Heart right ventricle (tissue), 16 donors: ENCODE measurements at regions not wholly inside any gene's neighbourhood (a gene's known extent, or its start where the extent isn't known, plus 50 kb on each side); places are given as distances from the start of the nearest gene placed in this dataset.

Experiments
- ATAC-seq, 8 donors: fragments of 200-7000 bp; cut with Tn5 transposase; one replicate each; pipeline ENCODE4 v1.9.1; 2020; ENCODE audit warnings: mild to moderate bottlenecking in 8 of 8, moderate library complexity in 8 of 8, moderate number of reproducible peaks in 1 of 8
- DNase-seq, 2 donors: peaks; one replicate each; pipeline ENCODE4 v3.0.0-alpha.2; 2020
- H3K27ac ChIP-seq, 10 donors: fragments of 200-600 bp; sonication (generic) in 2 of 10; one replicate each; pipeline versions ENCODE4 v1.5.0 to v1.8.0; 2020 to 2022; ENCODE audit warnings: mild to moderate bottlenecking in 3 of 10
- H3K27me3 ChIP-seq, 7 donors: fragments of 200-600 bp; one replicate each; pipeline ENCODE4 v1.8.0; 2021 to 2022; ENCODE audit warnings: mild to moderate bottlenecking in 2 of 7
- H3K36me3 ChIP-seq, 9 donors: fragments of 200-600 bp; sonication (generic) in 1 of 9; one replicate each; pipeline versions ENCODE4 v1.5.0 to v1.8.0; 2020 to 2022; ENCODE audit warnings: mild to moderate bottlenecking in 2 of 9
- H3K4me1 ChIP-seq, 9 donors: fragments of 200-600 bp; sonication (generic) in 1 of 9; one replicate each; pipeline versions ENCODE4 v1.5.0 to v1.8.0; 2020 to 2022; ENCODE audit warnings: mild to moderate bottlenecking in 4 of 9
- H3K4me3 ChIP-seq, 10 donors: fragments of 200-600 bp; sonication (generic) in 2 of 10; one replicate each; pipeline versions ENCODE4 v1.5.0 to v1.8.0; 2020 to 2022; ENCODE audit warnings: mild to moderate bottlenecking in 7 of 10, moderate library complexity in 2 of 10
- H3K9me3 ChIP-seq, 11 donors: fragments of 200-600 bp in 10 of 11; sonication (generic) in 2 of 11; one replicate each; pipeline versions ENCODE4 v1.5.0 to v1.8.0; 2013 to 2022; ENCODE audit warnings: mild to moderate bottlenecking in 2 of 11, control low read depth in 1 of 11, moderate library complexity in 1 of 11
- WGBS, 2 donors: extraction: QIAGEN DNeasy Blood & Tissue Kit; methylation state at CpG; one replicate each; pipeline ENCODE4 v1.1.7; 2013; ENCODE audit warnings: inconsistent platforms in 1 of 2; 5-methylcytosine and 5-hydroxymethylcytosine counted together
- intact Hi-C, 10 donors: fragments of 100-400 bp; cut with DNase I; formaldehyde crosslinking; loops; one replicate each; pipeline versions ENCODE4 v1.11.1 to v1.14.2; 2022
- TF ChIP-seq, protein P1 (sequence below), 9 donors: fragments of 200-600 bp; sonication (generic) in 2 of 9; IDR thresholded peaks; one replicate each; pipeline versions ENCODE4 v1.5.0 to v1.8.0; 2021 to 2022; ENCODE audit warnings: antibody characterized with exemption in 9 of 9, mild to moderate bottlenecking in 5 of 9, moderate library complexity in 1 of 9
- donor health status: Arrhythmogenic right ventricular cardiomyopathy.
- donor health status: ischemic (EF 13 %, LVEDD 7.1; RV severe dilation, severe dysfunction).
- donor health status: healthy with polysubstance abuse.
- donor health status: DM: no; HTN: yes; CAD: no.
- donor health status: DM: no; HTN: no; CAD: no.
- donor health status: ischemic (EF 25% LVEDD 6.9; RV normal size, moderate dysfunction).
- donor health status: ischemic (EF 25% LVEDD 5.7; RV mildly dilated, moderate dysfunction).
- donor health status: healthy.
- donor health status: DM: yes; HTN: yes; CAD: no.
- donor health status: Ischemic cardiomyopathy.
- donor health status: ischemic (EF 35%, LVEDD 5.7; RV mildly dilated, moderate dysfunction).
- donor health status: nonischemic (EF 11% LVEDD 7.7; RV severe dilation, severe dysfunction).
- donor health status: DM: yes; HTN: yes; CAD: no.
- donor health status: PGD.
- donor health status: ischemic (EF 29% LVEDD 5.4; RV normal size, mild dysfunction).
- donor health status: nonischemic (EF 23%, LVEDD 6.1; RV moderate dilation, normal function).

DNA sequence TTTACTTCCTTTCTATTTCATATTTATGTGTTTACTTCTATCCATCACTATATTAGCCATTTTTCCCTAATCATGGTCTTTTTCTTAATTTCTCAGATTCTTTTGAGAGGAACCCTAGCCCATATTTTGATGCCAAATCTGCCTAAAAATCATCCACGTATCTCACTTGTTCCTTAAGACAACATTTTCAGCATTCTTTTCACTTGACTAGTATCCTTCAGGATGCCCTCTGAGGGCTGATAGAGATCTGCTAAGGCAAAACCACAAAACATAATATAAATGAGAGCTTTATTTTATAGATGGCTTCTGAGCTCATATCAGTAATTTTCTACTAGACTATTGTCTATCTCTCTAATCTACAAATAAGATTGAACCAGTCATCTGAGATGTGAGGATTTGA lies 341.9 kb downstream of the GPM6A start:
- Histone ChIP-seq H3K9me3 (peaks cover 0 to 17% (median 0%) of the 10 kb centered on the region in 11 donors), H3K36me3 (no peaks in the 10 kb centered on the region), H3K27me3 (no peaks in the 10 kb centered on the region), H3K27ac (no peak overlapping the region), H3K4me1 (no peaks in the 10 kb centered on the region), H3K4me3 (no peak overlapping the region)
- TF ChIP-seq, protein P1, sequence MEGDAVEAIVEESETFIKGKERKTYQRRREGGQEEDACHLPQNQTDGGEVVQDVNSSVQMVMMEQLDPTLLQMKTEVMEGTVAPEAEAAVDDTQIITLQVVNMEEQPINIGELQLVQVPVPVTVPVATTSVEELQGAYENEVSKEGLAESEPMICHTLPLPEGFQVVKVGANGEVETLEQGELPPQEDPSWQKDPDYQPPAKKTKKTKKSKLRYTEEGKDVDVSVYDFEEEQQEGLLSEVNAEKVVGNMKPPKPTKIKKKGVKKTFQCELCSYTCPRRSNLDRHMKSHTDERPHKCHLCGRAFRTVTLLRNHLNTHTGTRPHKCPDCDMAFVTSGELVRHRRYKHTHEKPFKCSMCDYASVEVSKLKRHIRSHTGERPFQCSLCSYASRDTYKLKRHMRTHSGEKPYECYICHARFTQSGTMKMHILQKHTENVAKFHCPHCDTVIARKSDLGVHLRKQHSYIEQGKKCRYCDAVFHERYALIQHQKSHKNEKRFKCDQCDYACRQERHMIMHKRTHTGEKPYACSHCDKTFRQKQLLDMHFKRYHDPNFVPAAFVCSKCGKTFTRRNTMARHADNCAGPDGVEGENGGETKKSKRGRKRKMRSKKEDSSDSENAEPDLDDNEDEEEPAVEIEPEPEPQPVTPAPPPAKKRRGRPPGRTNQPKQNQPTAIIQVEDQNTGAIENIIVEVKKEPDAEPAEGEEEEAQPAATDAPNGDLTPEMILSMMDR (IDR thresholded peaks at IDR 0.05): no peak
- DNase-seq (no peak), ATAC-seq (no peak)
- intact Hi-C loops: no loop called here
- 50 to 53% methylated on average over 1 of the region's 1 CpG for WGBS, 2 donors

DNA sequence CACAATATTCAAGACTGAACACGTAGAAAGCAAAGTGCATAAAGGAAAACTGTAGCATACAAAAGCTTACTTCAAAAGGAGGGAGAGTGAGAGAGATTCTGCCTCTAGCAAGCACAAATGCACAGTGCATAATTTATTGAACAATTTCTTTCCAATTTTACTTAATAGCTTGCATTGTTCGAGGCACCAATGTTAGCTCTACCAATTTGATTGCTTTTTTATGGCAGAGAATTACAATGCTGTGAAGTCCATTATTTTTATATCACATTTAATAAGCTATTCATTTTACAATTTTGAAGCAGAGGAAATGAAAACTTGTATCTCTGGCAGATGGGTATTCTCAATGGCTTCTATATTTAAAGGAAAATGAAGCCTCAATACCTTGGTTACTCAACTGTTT lies 331.7 kb downstream of the GPM6A start:
- H3K4me1 ChIP-seq: no peaks in the 10 kb centered on the region
- WGBS, 2 donors: 23 to 36% methylated on average over 2 of the region's 2 CpGs
- H3K27me3 ChIP-seq: no peaks in the 10 kb centered on the region
- peaks cover 0 to 3% (median 0%) of the 10 kb centered on the region in 11 donors for H3K9me3 ChIP-seq
- TF ChIP-seq, protein P1 (IDR thresholded peaks at IDR 0.05): no peak
- H3K27ac ChIP-seq: no peak overlapping the region
- H3K4me3 ChIP-seq: no peak overlapping the region
- intact Hi-C loops: no loop called here
- no peaks in the 10 kb centered on the region for H3K36me3 ChIP-seq
- no peak for DNase-seq
- no peak for ATAC-seq

DNA sequence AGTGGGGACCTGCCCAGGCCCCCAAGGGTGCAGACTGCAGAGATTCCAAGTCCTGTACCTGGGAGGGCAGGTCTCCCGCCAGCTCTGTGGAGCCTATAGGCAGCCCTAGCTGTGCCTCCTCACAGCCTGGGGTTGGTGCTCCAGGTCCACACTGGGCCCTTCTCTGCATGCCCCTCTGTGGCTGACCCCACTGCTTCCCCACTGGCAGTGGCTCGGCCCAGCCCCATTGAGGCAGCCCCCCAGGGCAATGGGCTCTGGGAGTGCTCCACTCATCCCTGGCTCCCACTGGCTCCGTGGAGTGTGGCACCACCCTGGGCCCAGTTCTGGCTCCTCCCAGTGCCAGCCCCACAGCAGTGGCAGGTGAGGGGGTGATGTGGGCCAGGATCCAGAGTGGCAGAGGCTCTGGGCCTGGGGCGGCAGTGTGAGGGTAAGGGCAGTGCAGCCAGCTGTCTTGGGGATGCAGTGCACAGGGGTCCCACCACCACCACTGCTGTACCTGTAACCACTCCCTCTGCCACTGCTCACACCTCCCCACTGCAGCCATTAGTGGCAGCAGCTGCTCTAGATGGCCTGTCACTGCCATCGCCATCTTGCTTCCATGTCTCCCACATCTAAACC lies 312.2 kb downstream of the GPM6A start:
- Histone ChIP-seq H3K9me3 (peaks cover 0 to 15% (median 0%) of the 10 kb centered on the region in 11 donors), H3K27me3 (no peaks in the 10 kb centered on the region), H3K4me3 (no peak overlapping the region), H3K27ac (no peak overlapping the region), H3K36me3 (no peaks in the 10 kb centered on the region), H3K4me1 (no peaks in the 10 kb centered on the region)
- DNase-seq: no peak
- ATAC-seq: peak in 2 of 8 donors; percentile 17 to 29
- WGBS, 2 donors: 86 to 88% methylated on average over 5 of the region's 5 CpGs
- intact Hi-C loops: no loop called here
- TF ChIP-seq, protein P1 (IDR thresholded peaks at IDR 0.05): no peak

DNA sequence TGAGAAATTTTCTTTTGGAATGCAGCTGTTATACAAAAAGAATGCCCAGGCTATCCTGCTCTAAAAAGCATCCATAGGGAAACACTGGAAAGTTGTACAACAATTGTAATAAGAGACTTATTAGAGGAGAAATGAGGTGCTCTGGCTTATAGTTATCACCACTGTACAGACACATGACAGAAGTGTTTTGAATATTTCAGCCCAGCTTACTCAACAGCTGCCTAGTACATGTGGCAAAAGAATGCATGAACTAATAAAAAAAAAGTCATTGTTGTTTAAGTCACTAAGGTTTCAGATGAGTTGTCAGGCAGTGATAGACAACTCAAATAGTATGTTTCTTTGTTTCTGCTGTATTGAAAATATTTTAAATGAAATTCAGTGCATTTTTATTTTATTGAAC lies 307.7 kb downstream of the GPM6A start:
- no peaks in the 10 kb centered on the region for H3K27me3 ChIP-seq
- H3K27ac ChIP-seq: no peak overlapping the region
- H3K4me1 ChIP-seq: no peaks in the 10 kb centered on the region
- no peaks in the 10 kb centered on the region for H3K36me3 ChIP-seq
- no peak overlapping the region for H3K4me3 ChIP-seq
- peaks cover 0 to 8% (median 0%) of the 10 kb centered on the region in 11 donors for H3K9me3 ChIP-seq
- DNase-seq (no peak), ATAC-seq (no peak)
- TF ChIP-seq, protein P1 (IDR thresholded peaks at IDR 0.05): no peak
- intact Hi-C loops: no loop called here
